Pancreas (tissue), 10 donors: ENCODE measurements at regions not wholly inside any gene's neighbourhood (a gene's known extent, or its start where the extent isn't known, plus 50 kb on each side); places are given as distances from the start of the nearest gene placed in this dataset.
"Not testable (repeated sequence)": the region's sequence is repeated elsewhere in the genome, so short reads cannot be mapped to it uniquely, and the experiment has no call there.

ENCODE experiments used
- ATAC-seq, 4 donors: fragments of 200-7000 bp; cut with Tn5 transposase; one replicate each; pipeline versions ENCODE4 v1.8.0 to v1.9.1; 2020; ENCODE audit warnings: mild to moderate bottlenecking in 4 of 4, moderate library complexity in 4 of 4
- DNase-seq, 6 donors: peaks; one replicate each; pipeline ENCODE4 v3.0.0-alpha.2; 2020
- FAIRE-seq: peaks from 2 replicates; lab custom pipeline; 2012; peaks lifted over from hg19 to GRCh38; lab: Jason Lieb, UNC
- H3K27ac ChIP-seq, 4 donors: fragments of 200-600 bp; sonication (generic); 1 replicate in 3 of 4; 2 replicates in 1 of 4; pipeline versions ENCODE4 v1.5.0 to v1.8.0; 2020
- H3K27me3 ChIP-seq, 4 donors: fragments of 200-600 bp; one replicate each; pipeline ENCODE4 v1.8.0; 2021
- H3K36me3 ChIP-seq, 3 donors: fragments of 200-600 bp; sonication (generic) in 1 of 3; one replicate each; pipeline versions ENCODE4 v1.5.0 to v1.8.0; 2020 to 2021
- H3K4me1 ChIP-seq, 3 donors: fragments of 200-600 bp; one replicate each; pipeline ENCODE4 v1.8.0; 2021
- H3K4me3 ChIP-seq, 4 donors: fragments of 200-600 bp; sonication (generic) in 2 of 4; one replicate each; pipeline versions ENCODE4 v1.5.0 to v1.8.0; 2020 to 2021
- H3K9me3 ChIP-seq, 4 donors: fragments of 200-600 bp; one replicate each; pipeline ENCODE4 v1.8.0; 2021
- WGBS, 2 donors: extraction: QIAGEN DNeasy Blood & Tissue Kit; methylation state at CpG; one replicate each; pipeline ENCODE4 v1.1.7; 2013; 5-methylcytosine and 5-hydroxymethylcytosine counted together
- intact Hi-C, 3 donors: fragments of 100-400 bp; cut with DNase I; formaldehyde crosslinking; loops; one replicate each; pipeline versions ENCODE4 v1.11.1 to v1.14.2; 2022
- TF ChIP-seq, protein P1 (sequence below), 4 donors: fragments of 200-600 bp; sonication (generic) in 3 of 4; IDR thresholded peaks; one replicate each; pipeline versions ENCODE4 v1.5.0 to v1.8.0; 2021; ENCODE audit warnings: antibody characterized with exemption in 4 of 4
- donor health status: healthy with polysubstance abuse.
- donor health status: DM: no; HTN: no; CAD: no; lungs with moderate emphysema.
- donor health status: DM: no; HTN: no; CAD: no.
- donor health status: control.
- donor health status: control.
- donor health status: Bipolar disorder and iron deficiency.
- donor health status: DM: yes; HTN: yes; CAD: no.
- donor health status: DM: no; HTN: no; CAD: no.
- donor health status: DM: no; HTN: no; CAD: no.
- donor health status: DM: yes; HTN: yes; CAD: no.

DNA sequence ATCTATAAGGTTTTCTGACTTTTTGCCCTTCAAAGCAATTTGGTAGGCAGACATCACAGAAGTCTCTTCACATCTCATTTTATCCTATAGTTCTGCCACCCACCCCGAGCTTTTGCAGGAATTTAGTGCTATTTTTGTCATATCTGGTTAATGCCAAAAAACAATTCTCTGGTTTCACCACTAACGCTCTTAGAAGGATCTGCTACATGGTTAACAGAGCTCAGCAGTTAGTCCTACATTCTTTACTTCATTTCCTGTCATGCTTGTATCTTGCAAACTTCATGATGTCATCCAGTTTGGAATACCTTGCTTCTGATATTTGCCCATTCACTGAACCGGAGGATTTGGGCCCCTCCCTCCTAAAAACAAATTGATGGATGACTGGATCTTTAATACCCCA lies 116.8 kb upstream of the SERPINE2 start:
- WGBS, 2 donors = 53 to 58% methylated on average over 3 of the region's 3 CpGs
- TF ChIP-seq, protein P1, sequence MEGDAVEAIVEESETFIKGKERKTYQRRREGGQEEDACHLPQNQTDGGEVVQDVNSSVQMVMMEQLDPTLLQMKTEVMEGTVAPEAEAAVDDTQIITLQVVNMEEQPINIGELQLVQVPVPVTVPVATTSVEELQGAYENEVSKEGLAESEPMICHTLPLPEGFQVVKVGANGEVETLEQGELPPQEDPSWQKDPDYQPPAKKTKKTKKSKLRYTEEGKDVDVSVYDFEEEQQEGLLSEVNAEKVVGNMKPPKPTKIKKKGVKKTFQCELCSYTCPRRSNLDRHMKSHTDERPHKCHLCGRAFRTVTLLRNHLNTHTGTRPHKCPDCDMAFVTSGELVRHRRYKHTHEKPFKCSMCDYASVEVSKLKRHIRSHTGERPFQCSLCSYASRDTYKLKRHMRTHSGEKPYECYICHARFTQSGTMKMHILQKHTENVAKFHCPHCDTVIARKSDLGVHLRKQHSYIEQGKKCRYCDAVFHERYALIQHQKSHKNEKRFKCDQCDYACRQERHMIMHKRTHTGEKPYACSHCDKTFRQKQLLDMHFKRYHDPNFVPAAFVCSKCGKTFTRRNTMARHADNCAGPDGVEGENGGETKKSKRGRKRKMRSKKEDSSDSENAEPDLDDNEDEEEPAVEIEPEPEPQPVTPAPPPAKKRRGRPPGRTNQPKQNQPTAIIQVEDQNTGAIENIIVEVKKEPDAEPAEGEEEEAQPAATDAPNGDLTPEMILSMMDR (IDR thresholded peaks at IDR 0.05) = no peak
- H3K4me1 ChIP-seq = no peaks in the 10 kb centered on the region
- H3K27ac ChIP-seq = no peak overlapping the region
- no peak for ATAC-seq
- H3K4me3 ChIP-seq = no peak overlapping the region
- H3K36me3 ChIP-seq = no peaks in the 10 kb centered on the region
- DNase-seq = no peak
- FAIRE-seq = no peak
- H3K27me3 ChIP-seq = no peaks in the 10 kb centered on the region
- H3K9me3 ChIP-seq = no peaks in the 10 kb centered on the region
- intact Hi-C loops = no loop called here

GRCh38 chr2:224155371-224155770 lies 116.3 kb upstream of the SERPINE2 start:
- TF ChIP-seq, protein P1 (IDR thresholded peaks at IDR 0.05) = no peak
- 51 to 63% methylated on average over 3 of the region's 3 CpGs for WGBS, 2 donors
- Histone ChIP-seq H3K4me3 (no peak overlapping the region), H3K4me1 (no peaks in the 10 kb centered on the region), H3K9me3 (no peaks in the 10 kb centered on the region), H3K36me3 (no peaks in the 10 kb centered on the region), H3K27me3 (no peaks in the 10 kb centered on the region), H3K27ac (no peak overlapping the region)
- ATAC-seq (no peak), FAIRE-seq (no peak), DNase-seq (no peak)
- intact Hi-C loops = no loop called here

DNA sequence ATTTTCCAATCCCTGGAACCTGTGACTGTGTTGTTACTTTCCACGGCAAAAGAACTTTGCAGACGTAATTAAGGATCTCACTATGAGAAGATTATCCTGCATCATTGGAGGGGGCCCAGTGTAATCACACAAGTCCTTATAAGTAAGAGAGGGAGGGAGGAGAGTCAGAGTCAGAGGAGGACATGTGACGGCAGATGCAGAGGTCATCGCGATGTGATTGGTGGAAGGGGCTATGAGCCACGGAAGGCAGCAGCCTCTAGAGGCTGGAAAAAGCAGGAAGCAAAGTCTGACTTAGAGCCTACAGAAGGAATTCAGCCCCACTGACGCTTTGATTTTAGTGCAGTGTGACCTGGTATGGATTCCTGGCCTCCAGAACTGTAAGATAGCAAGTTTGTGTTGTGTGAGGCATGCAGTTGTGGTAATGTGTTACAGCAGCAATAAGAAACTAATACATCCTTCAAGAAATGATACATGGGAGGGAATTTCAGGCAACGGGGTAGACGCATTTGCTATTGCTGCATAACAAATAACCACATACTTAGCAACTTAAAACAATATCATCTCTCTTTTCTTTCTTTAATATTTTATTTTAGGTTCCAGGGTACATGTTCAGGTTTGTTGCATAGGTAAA lies 112.7 kb upstream of the SERPINE2 start:
- no peak for ATAC-seq
- H3K27ac ChIP-seq = no peak overlapping the region
- no peak for FAIRE-seq
- intact Hi-C loops = no loop called here
- TF ChIP-seq, protein P1 (IDR thresholded peaks at IDR 0.05) = no peak
- no peak overlapping the region for H3K4me3 ChIP-seq
- no peak for DNase-seq
- H3K27me3 ChIP-seq = no peaks in the 10 kb centered on the region
- no peaks in the 10 kb centered on the region for H3K4me1 ChIP-seq
- WGBS, 2 donors = 79 to 82% methylated on average over 9 of the region's 9 CpGs
- no peaks in the 10 kb centered on the region for H3K9me3 ChIP-seq
- no peaks in the 10 kb centered on the region for H3K36me3 ChIP-seq

DNA sequence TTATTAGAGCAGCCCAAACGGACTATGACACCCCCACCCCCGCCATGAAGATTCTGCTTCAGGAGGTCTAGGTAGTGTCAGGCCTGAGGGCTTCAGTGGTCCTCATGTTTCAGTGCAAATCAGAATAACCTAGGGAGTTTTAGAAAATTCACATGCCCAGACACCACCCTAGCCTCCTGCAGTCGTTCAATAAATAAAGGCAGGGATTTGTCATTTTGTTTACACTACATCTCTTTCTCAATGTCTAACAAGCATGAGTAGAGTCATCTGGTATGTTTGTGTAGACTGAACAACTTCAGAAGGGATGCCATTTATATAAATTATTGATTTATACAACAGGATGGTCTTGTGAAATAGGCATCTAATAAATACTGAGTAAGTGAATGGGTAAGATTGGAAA lies 112.1 kb upstream of the SERPINE2 start:
- FAIRE-seq (no peak), DNase-seq (no peak), ATAC-seq (no peak)
- Histone ChIP-seq H3K9me3 (no peaks in the 10 kb centered on the region), H3K4me1 (no peaks in the 10 kb centered on the region), H3K36me3 (no peaks in the 10 kb centered on the region), H3K4me3 (no peak overlapping the region), H3K27me3 (no peaks in the 10 kb centered on the region), H3K27ac (no peak overlapping the region)
- TF ChIP-seq, protein P1 (IDR thresholded peaks at IDR 0.05) = no peak
- intact Hi-C loops = no loop called here
- 49 to 57% methylated on average over 3 of the region's 3 CpGs for WGBS, 2 donors

- FAIRE-seq, intact Hi-C loops, H3K27ac ChIP-seq, H3K4me3 ChIP-seq, ATAC-seq, H3K27me3 ChIP-seq, H3K36me3 ChIP-seq, DNase-seq, H3K9me3 ChIP-seq, H3K4me1 ChIP-seq: not testable (repeated sequence)
- 90% methylated on average over 5 of the region's 5 CpGs for WGBS, 2 donors
These were observed 109.0 kb upstream of the SERPINE2 start for GRCh38 chr2:224148058-224148457.
